A673 (cell line): ENCODE measurements at regions not wholly inside any gene's neighbourhood (a gene's known extent, or its start where the extent isn't known, plus 50 kb on each side); places are given as distances from the start of the nearest gene placed in this dataset.

Source experiments
- BruUV-seq: library from RNA; stranded (reverse); fragments of 400-500 nt; replicated peaks from 2 replicates; lab custom pipeline; 2021; lab: Mats Ljungman, UMichigan
- CTCF ChIA-PET: fragments of 300-600 bp; sonication (Branson Sonifier 250); formaldehyde crosslinking; loops from one replicate; lab custom pipeline; 2022; ENCODE audit warnings: antibody characterized with exemption; lab: Charles Lee
- POLR2A ChIA-PET: fragments of 300-600 bp; sonication (Branson Sonifier 250); formaldehyde crosslinking; loops from one replicate; lab custom pipeline; 2022; ENCODE audit warnings: antibody characterized with exemption; ENCODE audit not compliant: low non-redundant PET; lab: Charles Lee
- DNase-seq: peaks from one replicate; pipeline ENCODE4 v3.0.0-alpha.2; 2015; ENCODE audit warnings: low spot score
- H3K27ac ChIP-seq: fragments of 200-600 bp; sonication (generic); 2 replicates; pipeline ENCODE4 v1.5.1; 2016; ENCODE audit warnings: mixed run types, low read depth, mild to moderate bottlenecking, mixed read lengths, antibody characterized with exemption, low read length; ENCODE audit not compliant: poor library complexity, severe bottlenecking
- H3K27me3 ChIP-seq: fragments of 200-600 bp; sonication (generic); replicated peaks from 2 replicates; pipeline ENCODE4 v1.6.1; 2017; ENCODE audit warnings: mixed run types, low read depth, mild to moderate bottlenecking, mixed read lengths, antibody characterized with exemption, low read length; ENCODE audit not compliant: insufficient read depth, poor library complexity
- H3K36me3 ChIP-seq: fragments of 200-600 bp; sonication (generic); 2 replicates; pipeline ENCODE4 v1.6.1; 2016; ENCODE audit warnings: mixed run types, mild to moderate bottlenecking, mixed read lengths, antibody characterized with exemption, low read length; ENCODE audit not compliant: insufficient read depth, poor library complexity, severe bottlenecking
- H3K4me1 ChIP-seq: fragments of 200-600 bp; sonication (generic); 2 replicates; pipeline ENCODE4 v1.6.1; 2017; ENCODE audit warnings: mixed run types, mild to moderate bottlenecking, mixed read lengths, antibody characterized with exemption, low read length; ENCODE audit not compliant: insufficient read depth, poor library complexity, severe bottlenecking
- H3K4me3 ChIP-seq: fragments of 200-600 bp; sonication (generic); 2 replicates; pipeline ENCODE4 v1.5.1; 2016; ENCODE audit warnings: low read depth, mixed run types, mild to moderate bottlenecking, mixed read lengths, low read length; ENCODE audit not compliant: poor library complexity, severe bottlenecking
- H3K9me3 ChIP-seq: fragments of 200-600 bp; sonication (generic); 2 replicates; pipeline ENCODE4 v1.6.1; 2016; ENCODE audit warnings: mixed run types, low read depth, mild to moderate bottlenecking, mixed read lengths, antibody characterized with exemption, low read length; ENCODE audit not compliant: poor library complexity, severe bottlenecking
- CTCF ChIP-seq: fragments of 300-800, 200-600 bp; sonication (generic); conservative IDR thresholded peaks from 2 replicates; pipeline ENCODE4 v1.5.1; 2017; ENCODE audit warnings: low read depth, mild to moderate bottlenecking, antibody characterized with exemption, low read length, moderate library complexity, mixed read lengths
- EZH2 ChIP-seq: fragments of 200-600 bp; sonication (generic); IDR thresholded peaks from 2 replicates; pipeline ENCODE4 v1.6.1; 2017; ENCODE audit warnings: borderline replicate concordance, low read depth, mild to moderate bottlenecking, mixed read lengths, antibody characterized with exemption, low read length; ENCODE audit not compliant: poor library complexity, severe bottlenecking
- intact Hi-C: fragments of 100-400 bp; cut with micrococcal nuclease; formaldehyde crosslinking; loops from one replicate; pipeline ENCODE4 v1.10.0; 2022; ENCODE audit not compliant: unreplicated experiment

- ChIA-PET CTCF (no interaction called here), POLR2A (no interaction called here)
- Histone ChIP-seq H3K4me1 (no peaks in the 10 kb centered on the region), H3K9me3 (no peaks in the 10 kb centered on the region), H3K27me3 (peaks cover 2% of the 10 kb centered on the region), H3K4me3 (no peak overlapping the region), H3K36me3 (no peaks in the 10 kb centered on the region), H3K27ac (no peak overlapping the region)
- BruUV-seq = no TSS peak
- no peak for DNase-seq
- intact Hi-C loops = no loop called here
- TF ChIP-seq CTCF (no peak), EZH2 (no peak)
Measured at GRCh38 chr12:5308996-5309395, 122.9 kb upstream of the NTF3 start.

- Histone ChIP-seq H3K36me3 (no peaks in the 10 kb centered on the region), H3K27me3 (peaks cover 2% of the 10 kb centered on the region), H3K9me3 (no peaks in the 10 kb centered on the region), H3K4me3 (no peak overlapping the region), H3K4me1 (no peaks in the 10 kb centered on the region), H3K27ac (no peak overlapping the region)
- CTCF ChIA-PET = no interaction called here
- no peak for TF ChIP-seq CTCF
- TF ChIP-seq EZH2 = no peak
- intact Hi-C loops = no loop called here
- no peak for DNase-seq
- POLR2A ChIA-PET = no interaction called here
- BruUV-seq = no TSS peak
Measured at GRCh38 chr12:5309654-5310053, 122.3 kb upstream of the NTF3 start.

GRCh38 chr12:5310151-5310550, 121.8 kb upstream of the NTF3 start:
- no peak overlapping the region for H3K27ac ChIP-seq
- intact Hi-C loops = no loop called here
- no peaks in the 10 kb centered on the region for H3K36me3 ChIP-seq
- H3K9me3 ChIP-seq = no peaks in the 10 kb centered on the region
- no peaks in the 10 kb centered on the region for H3K4me1 ChIP-seq
- TF ChIP-seq CTCF (no peak), EZH2 (no peak)
- peaks cover 2% of the 10 kb centered on the region for H3K27me3 ChIP-seq
- BruUV-seq = no TSS peak
- CTCF ChIA-PET = no interaction called here
- POLR2A ChIA-PET = no interaction called here
- no peak for DNase-seq
- H3K4me3 ChIP-seq = no peak overlapping the region
